Activated CD4-positive, alpha-beta memory T cell treated with anti-CD3 and anti-CD28 coated beads for 36 hours (primary cell): ENCODE measurements at regions not wholly inside any gene's neighbourhood (a gene's known extent, or its start where the extent isn't known, plus 50 kb on each side); places are given as distances from the start of the nearest gene placed in this dataset.

Source experiments
- CTCF ChIA-PET: fragments of 350-600 bp; sonication (Branson Sonifier 250); formaldehyde crosslinking; loops from one replicate; lab custom pipeline; 2021; ENCODE audit warnings: antibody characterized with exemption, inconsistent platforms; lab: Charles Lee
- POLR2A ChIA-PET: fragments of 350-600 bp; sonication (Branson Sonifier 250); formaldehyde crosslinking; loops from one replicate; lab custom pipeline; 2021; ENCODE audit warnings: antibody characterized with exemption; lab: Charles Lee
- DNase-seq: peaks from one replicate; pipeline ENCODE4 v3.0.0-alpha.2; 2020
- H3K27ac Mint-ChIP-seq: one replicate; pipeline ENCODE4 v1.8.0; 2021; ENCODE audit warnings: mixed read lengths
- H3K27me3 Mint-ChIP-seq: one replicate; pipeline ENCODE4 v1.8.0; 2021; ENCODE audit warnings: mixed read lengths
- H3K36me3 Mint-ChIP-seq: one replicate; pipeline ENCODE4 v1.8.0; 2021; ENCODE audit warnings: mixed read lengths
- H3K4me1 Mint-ChIP-seq: one replicate; pipeline ENCODE4 v1.8.0; 2021; ENCODE audit warnings: low read depth, mixed read lengths
- H3K4me3 Mint-ChIP-seq: one replicate; pipeline ENCODE4 v1.8.0; 2021; ENCODE audit warnings: mild to moderate bottlenecking, mixed read lengths
- H3K9me3 Mint-ChIP-seq: one replicate; pipeline ENCODE4 v1.8.0; 2021; ENCODE audit warnings: mixed read lengths
- intact Hi-C: fragments of 100-400 bp; cut with micrococcal nuclease; formaldehyde crosslinking; loops from one replicate; pipeline ENCODE4 v1.15.1; 2023

- no peak for DNase-seq
- Mint-ChIP-seq H3K36me3 (no peaks in the 10 kb centered on the region), H3K27me3 (no peaks in the 10 kb centered on the region), H3K27ac (no peak overlapping the region), H3K4me3 (no peak overlapping the region), H3K4me1 (no peaks in the 10 kb centered on the region), H3K9me3 (peaks cover 5% of the 10 kb centered on the region)
- intact Hi-C loops = no loop called here
- CTCF ChIA-PET = no interaction called here
- POLR2A ChIA-PET = no interaction called here
These were observed 1244.5 kb downstream of the OTOL1 start for GRCh38 chr3:162740941-162741596.

- H3K27me3 Mint-ChIP-seq = no peaks in the 10 kb centered on the region
These were observed 1245.6 kb downstream of the OTOL1 start for GRCh38 chr3:162742159-162742717.

GRCh38 chr3:162743091-162743490, 1246.5 kb downstream of the OTOL1 start:
- intact Hi-C loops = no loop called here
- ChIA-PET CTCF (no interaction called here), POLR2A (no interaction called here)
- Mint-ChIP-seq H3K9me3 (peaks cover 7% of the 10 kb centered on the region), H3K27me3 (no peaks in the 10 kb centered on the region), H3K27ac (no peak overlapping the region), H3K4me1 (no peaks in the 10 kb centered on the region), H3K36me3 (no peaks in the 10 kb centered on the region), H3K4me3 (no peak overlapping the region)
- DNase-seq = no peak

More at GRCh38 chr3:162742159-162742717, 1245.6 kb downstream of the OTOL1 start:
- POLR2A ChIA-PET = no interaction called here
- no peak for DNase-seq
- Mint-ChIP-seq H3K27ac (no peak overlapping the region), H3K4me3 (no peak overlapping the region), H3K9me3 (peaks cover 5% of the 10 kb centered on the region), H3K4me1 (no peaks in the 10 kb centered on the region), H3K36me3 (no peaks in the 10 kb centered on the region)
- CTCF ChIA-PET = no interaction called here
- intact Hi-C loops = no loop called here

GRCh38 chr3:162760789-162761188, 1264.2 kb downstream of the OTOL1 start:
- H3K4me3 Mint-ChIP-seq = no peak overlapping the region
- POLR2A ChIA-PET = no interaction called here

GRCh38 chr3:162764051-162764807, 1267.6 kb downstream of the OTOL1 start:
- DNase-seq = no peak
- no peaks in the 10 kb centered on the region for H3K4me1 Mint-ChIP-seq
- H3K27ac Mint-ChIP-seq = no peak overlapping the region
- peaks cover 7% of the 10 kb centered on the region for H3K9me3 Mint-ChIP-seq
- ChIA-PET CTCF (no interaction called here), POLR2A (no interaction called here)
- H3K27me3 Mint-ChIP-seq = no peaks in the 10 kb centered on the region
- no peaks in the 10 kb centered on the region for H3K36me3 Mint-ChIP-seq
- H3K4me3 Mint-ChIP-seq = no peak overlapping the region
- intact Hi-C loops = no loop called here

More at GRCh38 chr3:162760789-162761188, 1264.2 kb downstream of the OTOL1 start:
- H3K4me1 Mint-ChIP-seq = no peaks in the 10 kb centered on the region
- intact Hi-C loops = no loop called here
- H3K27me3 Mint-ChIP-seq = no peaks in the 10 kb centered on the region
- no peak for DNase-seq
- no peak overlapping the region for H3K27ac Mint-ChIP-seq
- no peaks in the 10 kb centered on the region for H3K9me3 Mint-ChIP-seq
- H3K36me3 Mint-ChIP-seq = no peaks in the 10 kb centered on the region
- CTCF ChIA-PET = no interaction called here

GRCh38 chr3:162764808-162765071, 1268.1 kb downstream of the OTOL1 start:
- Mint-ChIP-seq H3K27ac (no peak overlapping the region), H3K4me1 (no peaks in the 10 kb centered on the region), H3K27me3 (no peaks in the 10 kb centered on the region), H3K9me3 (peaks cover 7% of the 10 kb centered on the region), H3K4me3 (no peak overlapping the region), H3K36me3 (no peaks in the 10 kb centered on the region)
- DNase-seq = no peak
- POLR2A ChIA-PET = no interaction called here
- CTCF ChIA-PET = no interaction called here
- intact Hi-C loops = no loop called here

GRCh38 chr3:162765524-162765923, 1268.9 kb downstream of the OTOL1 start:
- Mint-ChIP-seq H3K4me3 (no peak overlapping the region), H3K4me1 (no peaks in the 10 kb centered on the region), H3K27me3 (no peaks in the 10 kb centered on the region), H3K36me3 (no peaks in the 10 kb centered on the region), H3K9me3 (peaks cover 7% of the 10 kb centered on the region), H3K27ac (no peak overlapping the region)
- ChIA-PET POLR2A (no interaction called here), CTCF (no interaction called here)
- DNase-seq = no peak
- intact Hi-C loops = no loop called here

GRCh38 chr3:162769564-162769963, 1273.0 kb downstream of the OTOL1 start:
- Mint-ChIP-seq H3K4me1 (no peaks in the 10 kb centered on the region), H3K9me3 (peaks cover 12% of the 10 kb centered on the region), H3K27ac (no peak overlapping the region), H3K27me3 (no peaks in the 10 kb centered on the region), H3K36me3 (no peaks in the 10 kb centered on the region), H3K4me3 (no peak overlapping the region)
- no peak for DNase-seq
- ChIA-PET POLR2A (no interaction called here), CTCF (no interaction called here)
- intact Hi-C loops = no loop called here

- intact Hi-C loops = no loop called here
- Mint-ChIP-seq H3K27me3 (no peaks in the 10 kb centered on the region), H3K4me1 (no peaks in the 10 kb centered on the region), H3K4me3 (no peak overlapping the region), H3K36me3 (no peaks in the 10 kb centered on the region), H3K9me3 (peaks cover 12% of the 10 kb centered on the region), H3K27ac (no peak overlapping the region)
- DNase-seq = no peak
- ChIA-PET POLR2A (no interaction called here), CTCF (no interaction called here)
These were observed 1273.9 kb downstream of the OTOL1 start for GRCh38 chr3:162770551-162770950.

- H3K9me3 Mint-ChIP-seq = peaks cover 5% of the 10 kb centered on the region
- no peak for DNase-seq
- H3K4me1 Mint-ChIP-seq = no peaks in the 10 kb centered on the region
- CTCF ChIA-PET = no interaction called here
- POLR2A ChIA-PET = no interaction called here
- H3K27ac Mint-ChIP-seq = no peak overlapping the region
- intact Hi-C loops = no loop called here
- no peaks in the 10 kb centered on the region for H3K36me3 Mint-ChIP-seq
- H3K4me3 Mint-ChIP-seq = no peak overlapping the region
- no peaks in the 10 kb centered on the region for H3K27me3 Mint-ChIP-seq
These were observed 1278.0 kb downstream of the OTOL1 start for GRCh38 chr3:162774613-162775100.

GRCh38 chr3:162776148-162776547, 1279.5 kb downstream of the OTOL1 start:
- no peaks in the 10 kb centered on the region for H3K36me3 Mint-ChIP-seq
- intact Hi-C loops = no loop called here
- H3K9me3 Mint-ChIP-seq = peaks cover 5% of the 10 kb centered on the region
- ChIA-PET POLR2A (no interaction called here), CTCF (no interaction called here)
- H3K27ac Mint-ChIP-seq = no peak overlapping the region
- no peak for DNase-seq
- H3K4me1 Mint-ChIP-seq = no peaks in the 10 kb centered on the region
- H3K27me3 Mint-ChIP-seq = no peaks in the 10 kb centered on the region
- no peak overlapping the region for H3K4me3 Mint-ChIP-seq

GRCh38 chr3:162777118-162777517, 1280.5 kb downstream of the OTOL1 start:
- no peak for DNase-seq
- Mint-ChIP-seq H3K27me3 (no peaks in the 10 kb centered on the region), H3K36me3 (no peaks in the 10 kb centered on the region), H3K4me1 (no peaks in the 10 kb centered on the region), H3K4me3 (no peak overlapping the region), H3K9me3 (peaks cover 4% of the 10 kb centered on the region), H3K27ac (no peak overlapping the region)
- intact Hi-C loops = no loop called here
- POLR2A ChIA-PET = no interaction called here
- CTCF ChIA-PET = no interaction called here

- no peak overlapping the region for H3K27ac Mint-ChIP-seq
- CTCF ChIA-PET = no interaction called here
These were observed 1283.7 kb downstream of the OTOL1 start for GRCh38 chr3:162780313-162780712.

More at GRCh38 chr3:162780313-162780712, 1283.7 kb downstream of the OTOL1 start:
- DNase-seq = no peak
- POLR2A ChIA-PET = no interaction called here
- Mint-ChIP-seq H3K9me3 (peaks cover 1% of the 10 kb centered on the region), H3K36me3 (no peaks in the 10 kb centered on the region), H3K4me3 (no peak overlapping the region), H3K4me1 (no peaks in the 10 kb centered on the region), H3K27me3 (no peaks in the 10 kb centered on the region)
- intact Hi-C loops = no loop called here
